ENCODE measurements at regions not wholly inside any gene's neighbourhood (a gene's known extent, or its start where the extent isn't known, plus 50 kb on each side); places are given as distances from the start of the nearest gene placed in this dataset.

- intact Hi-C loops (cut with micrococcal nuclease; ENCODE audit: unreplicated experiment), result no loop called here
- no TSS peak for BruUV-seq (replicated peaks)
Measured at GRCh38 chr5:42900734-42901133, 89.0 kb upstream of the SELENOP start.

GRCh38 chr5:42898760-42899159, 87.1 kb upstream of the SELENOP start:
- CTCF ChIA-PET, result no interaction called here
- no peaks in the 10 kb centered on the region for H3K9me3 ChIP-seq (ENCODE audit: low read depth, low read length, poor library complexity, severe bottlenecking)
- no peak overlapping the region for H3K4me3 ChIP-seq (ENCODE audit: low read depth, low read length, poor library complexity, severe bottlenecking)
- POLR2A ChIA-PET (ENCODE audit: low non-redundant PET), result no interaction called here
- no peaks in the 10 kb centered on the region for H3K4me1 ChIP-seq (ENCODE audit: insufficient read depth, low read length, poor library complexity, severe bottlenecking)
- DNase-seq (ENCODE audit: low spot score), result no peak
- BruUV-seq (replicated peaks), result no TSS peak
- H3K27me3 ChIP-seq (replicated peaks; ENCODE audit: insufficient read depth, low read depth, low read length, poor library complexity), result no peaks in the 10 kb centered on the region
- no peak for TF ChIP-seq CTCF (conservative IDR thresholded peaks at IDR 0.05; ENCODE audit: low read depth, low read length)
- TF ChIP-seq EZH2 (IDR thresholded peaks at IDR 0.05; ENCODE audit: borderline replicate concordance, low read depth, low read length, poor library complexity, severe bottlenecking), result no peak
- no peaks in the 10 kb centered on the region for H3K36me3 ChIP-seq (ENCODE audit: insufficient read depth, low read length, poor library complexity, severe bottlenecking)
- intact Hi-C loops (cut with micrococcal nuclease; ENCODE audit: unreplicated experiment), result no loop called here
- H3K27ac ChIP-seq (ENCODE audit: low read depth, low read length, poor library complexity, severe bottlenecking), result no peak overlapping the region

More at GRCh38 chr5:42900734-42901133, 89.0 kb upstream of the SELENOP start:
- Histone ChIP-seq H3K4me1 (ENCODE audit: insufficient read depth, low read length, poor library complexity, severe bottlenecking) (no peaks in the 10 kb centered on the region), H3K27me3 (replicated peaks; ENCODE audit: insufficient read depth, low read depth, low read length, poor library complexity) (no peaks in the 10 kb centered on the region), H3K4me3 (ENCODE audit: low read depth, low read length, poor library complexity, severe bottlenecking) (no peak overlapping the region), H3K27ac (ENCODE audit: low read depth, low read length, poor library complexity, severe bottlenecking) (no peak overlapping the region), H3K36me3 (ENCODE audit: insufficient read depth, low read length, poor library complexity, severe bottlenecking) (no peaks in the 10 kb centered on the region), H3K9me3 (ENCODE audit: low read depth, low read length, poor library complexity, severe bottlenecking) (no peaks in the 10 kb centered on the region)
- TF ChIP-seq EZH2 (IDR thresholded peaks at IDR 0.05; ENCODE audit: borderline replicate concordance, low read depth, low read length, poor library complexity, severe bottlenecking) (no peak), CTCF (conservative IDR thresholded peaks at IDR 0.05; ENCODE audit: low read depth, low read length) (no peak)
- DNase-seq (ENCODE audit: low spot score), result no peak
- POLR2A ChIA-PET (ENCODE audit: low non-redundant PET), result no interaction called here
- CTCF ChIA-PET, result no interaction called here

GRCh38 chr5:42896523-42896922, 84.8 kb upstream of the SELENOP start:
- H3K36me3 ChIP-seq (ENCODE audit: insufficient read depth, low read length, poor library complexity, severe bottlenecking), result no peaks in the 10 kb centered on the region
- ChIA-PET POLR2A (ENCODE audit: low non-redundant PET) (no interaction called here), CTCF (no interaction called here)
- H3K27me3 ChIP-seq (replicated peaks; ENCODE audit: insufficient read depth, low read depth, low read length, poor library complexity), result no peaks in the 10 kb centered on the region
- no TSS peak for BruUV-seq (replicated peaks)
- H3K4me1 ChIP-seq (ENCODE audit: insufficient read depth, low read length, poor library complexity, severe bottlenecking), result no peaks in the 10 kb centered on the region
- intact Hi-C loops (cut with micrococcal nuclease; ENCODE audit: unreplicated experiment), result no loop called here
- no peaks in the 10 kb centered on the region for H3K9me3 ChIP-seq (ENCODE audit: low read depth, low read length, poor library complexity, severe bottlenecking)
- DNase-seq (ENCODE audit: low spot score), result no peak
- no peak for TF ChIP-seq EZH2 (IDR thresholded peaks at IDR 0.05; ENCODE audit: borderline replicate concordance, low read depth, low read length, poor library complexity, severe bottlenecking)
- TF ChIP-seq CTCF (conservative IDR thresholded peaks at IDR 0.05; ENCODE audit: low read depth, low read length), result no peak
- no peak overlapping the region for H3K27ac ChIP-seq (ENCODE audit: low read depth, low read length, poor library complexity, severe bottlenecking)
- H3K4me3 ChIP-seq (ENCODE audit: low read depth, low read length, poor library complexity, severe bottlenecking), result no peak overlapping the region
